Fibroblast of skin of scalp (primary cell): ENCODE measurements at regions not wholly inside any gene's neighbourhood (a gene's known extent, or its start where the extent isn't known, plus 50 kb on each side); places are given as distances from the start of the nearest gene placed in this dataset.

Experiments used
- DNase-seq: peaks from one replicate; pipeline ENCODE4 v3.0.0-alpha.2; 2013

DNA sequence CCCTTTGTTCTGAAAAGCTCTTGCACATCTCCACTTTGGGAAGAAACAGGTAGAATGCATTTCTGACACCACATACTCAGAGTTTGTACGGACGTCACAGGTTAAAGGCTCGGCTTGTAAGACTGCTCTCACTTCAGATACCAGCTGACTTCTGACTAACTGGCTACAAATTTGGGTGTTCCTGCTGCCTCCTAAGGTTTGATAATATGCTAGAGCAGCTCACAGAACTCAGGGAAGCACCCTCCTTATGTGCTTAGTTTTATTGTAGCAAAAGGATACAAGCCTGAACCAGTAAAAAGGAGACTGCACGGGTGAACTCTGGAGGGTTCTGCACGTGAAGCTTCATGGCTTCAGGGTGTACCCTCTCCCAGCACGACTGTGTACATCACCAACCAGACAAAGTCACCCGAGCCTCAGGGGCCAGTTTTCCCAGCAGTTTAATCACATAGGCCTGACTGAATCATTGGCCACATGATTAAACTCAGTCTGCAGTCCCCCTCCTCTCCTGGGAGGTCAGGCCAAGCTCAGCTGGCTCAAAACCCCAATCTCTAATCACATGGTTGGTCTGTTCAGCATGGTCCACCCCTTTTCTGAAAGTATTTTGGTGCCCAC, 749.5 kb upstream of the RAB6C start:
- DNase-seq: no peak

DNA sequence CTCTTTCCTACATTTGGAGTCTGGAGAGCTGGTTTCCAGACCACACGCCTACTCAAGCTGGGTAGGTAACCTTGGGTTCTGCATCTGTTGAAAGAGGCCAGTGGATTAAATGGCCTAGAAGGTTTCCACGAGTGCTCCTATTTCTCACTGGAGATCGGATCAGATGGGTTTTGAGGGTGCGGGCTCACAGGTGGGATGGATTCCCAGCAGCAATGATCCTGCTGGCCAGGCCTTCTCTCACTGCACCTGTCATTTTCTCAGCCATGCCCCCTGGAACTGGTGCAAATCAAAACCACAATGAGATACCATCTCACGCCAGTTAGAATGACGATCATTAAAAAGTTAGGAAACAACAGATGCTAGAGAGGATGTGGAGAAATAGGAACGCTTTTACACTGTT, 747.5 kb upstream of the RAB6C start:
- DNase-seq: no peak

DNA sequence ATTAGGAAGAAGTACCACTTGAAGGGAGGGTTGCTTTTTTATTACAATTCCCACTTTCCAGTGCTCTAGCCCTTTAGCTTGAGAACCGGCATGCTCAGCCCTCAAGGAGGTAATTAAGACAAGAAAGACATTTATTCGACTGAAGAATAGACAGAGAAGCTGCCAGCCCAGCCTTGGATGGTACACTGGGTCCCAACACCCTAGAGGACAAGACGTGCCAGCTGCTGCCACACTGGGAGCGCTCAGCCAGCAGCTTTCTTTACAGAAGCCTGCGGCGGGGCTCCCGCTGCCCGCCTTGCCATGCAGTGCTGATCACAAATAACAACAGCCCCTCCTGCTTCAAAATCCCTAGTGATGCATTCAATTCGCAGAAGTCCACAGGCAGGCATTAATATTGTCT, 746.3 kb upstream of the RAB6C start:
- no peak for DNase-seq

DNA sequence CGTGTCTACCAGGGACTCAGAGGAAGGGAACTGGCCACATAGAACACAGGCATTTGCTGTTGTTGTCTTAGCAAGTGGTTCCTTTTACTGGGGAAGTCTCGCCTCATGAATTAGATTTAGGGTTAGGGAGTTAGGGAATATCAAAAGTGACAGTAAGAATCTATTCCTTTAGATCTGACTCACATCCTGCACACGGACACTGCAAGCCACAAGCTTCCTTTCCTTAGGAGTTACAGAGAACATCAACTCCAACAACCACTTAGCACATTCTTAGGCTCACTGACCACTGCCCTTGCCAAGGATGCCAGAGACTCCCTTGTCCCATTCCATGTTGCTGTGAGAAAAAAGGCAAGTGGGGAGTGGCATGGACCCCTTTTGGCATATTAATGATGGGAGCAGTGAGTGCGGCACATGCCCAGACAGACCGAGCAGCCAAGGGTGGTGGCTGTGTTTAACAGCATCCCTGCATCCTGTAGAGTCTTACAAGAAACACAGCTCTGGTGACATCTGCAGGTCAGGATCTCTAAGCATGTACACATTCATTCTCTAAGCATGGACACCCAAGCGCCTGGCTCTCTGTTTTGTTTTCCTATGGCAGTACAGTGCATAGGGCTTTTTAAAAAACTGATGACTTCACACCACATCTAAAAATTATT, 745.6 kb upstream of the RAB6C start:
- DNase-seq: peak; percentile 71

DNA sequence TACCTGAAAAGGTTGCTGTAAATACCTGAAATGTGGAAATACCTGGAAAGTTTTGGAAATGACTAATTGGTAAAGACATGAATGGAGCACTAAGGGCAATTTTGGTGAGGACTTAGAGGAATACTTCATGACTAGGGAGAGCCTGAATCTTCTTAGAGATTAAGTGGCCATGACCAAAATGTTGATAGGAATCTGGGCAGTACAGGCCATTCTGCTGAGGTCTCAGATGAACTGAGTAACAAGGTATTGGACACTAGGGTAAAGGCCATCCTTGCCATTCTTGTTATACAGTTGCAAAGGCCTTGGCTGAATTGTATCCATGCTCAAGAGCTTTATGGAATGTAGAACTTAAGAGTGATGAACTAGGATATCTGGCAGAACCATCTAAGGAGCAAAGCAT, 742.9 kb upstream of the RAB6C start:
- DNase-seq: no peak

DNA sequence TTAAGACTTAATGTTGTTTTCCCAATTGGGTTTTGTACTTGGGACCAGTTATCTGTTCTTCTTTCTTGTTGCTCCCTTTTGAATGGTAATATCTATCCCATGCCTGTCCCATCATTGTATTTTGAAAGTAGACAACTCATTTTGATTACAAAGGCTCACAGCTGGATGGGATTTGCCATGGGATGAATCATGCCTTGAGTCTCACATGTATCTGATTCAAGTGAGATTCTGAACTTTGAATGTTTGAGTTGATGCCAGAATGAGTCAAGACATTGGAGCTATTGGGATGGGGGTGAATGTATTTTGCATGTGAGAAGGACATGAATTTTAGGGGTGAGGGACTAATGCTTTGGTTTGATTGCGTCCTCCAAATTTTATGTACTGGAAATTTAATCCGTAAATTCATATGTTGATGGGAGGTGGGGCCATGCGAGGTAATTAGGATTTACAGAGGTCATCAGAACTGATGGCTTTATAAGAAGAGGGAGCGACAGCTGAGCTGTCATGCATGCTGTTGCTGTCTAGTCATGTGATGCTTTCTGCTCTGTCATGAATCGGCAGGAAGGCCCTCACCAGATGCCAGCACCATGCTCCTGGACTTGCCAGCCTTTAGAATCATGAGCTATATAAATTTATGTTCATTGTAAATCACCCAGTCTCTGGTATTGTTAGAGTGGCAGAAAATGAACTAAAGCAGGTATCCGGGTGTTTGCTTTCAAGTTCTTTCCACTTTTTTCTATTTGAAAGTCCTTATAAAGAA, 741.3 kb upstream of the RAB6C start:
- peak; percentile 91 for DNase-seq

DNA sequence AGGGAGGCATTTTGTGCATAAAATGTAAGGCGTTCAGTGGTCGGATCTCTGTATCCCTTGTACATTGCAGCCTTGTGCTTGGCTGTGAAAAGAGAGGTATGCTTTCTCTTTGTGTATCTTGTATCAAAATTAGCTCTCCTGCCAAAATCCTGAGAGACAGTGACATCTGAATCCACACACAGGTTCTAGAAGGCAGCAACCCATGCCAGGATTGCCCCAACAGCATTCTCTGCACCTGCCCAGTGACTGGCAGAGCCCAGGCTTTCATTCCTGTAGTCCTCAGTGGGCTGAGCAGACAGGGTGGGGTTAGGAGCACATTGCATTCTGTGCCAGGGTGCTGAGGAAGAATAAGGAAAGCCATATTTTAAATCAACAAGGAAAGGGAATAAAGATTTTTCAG, 740.3 kb upstream of the RAB6C start:
- DNase-seq: no peak

DNA sequence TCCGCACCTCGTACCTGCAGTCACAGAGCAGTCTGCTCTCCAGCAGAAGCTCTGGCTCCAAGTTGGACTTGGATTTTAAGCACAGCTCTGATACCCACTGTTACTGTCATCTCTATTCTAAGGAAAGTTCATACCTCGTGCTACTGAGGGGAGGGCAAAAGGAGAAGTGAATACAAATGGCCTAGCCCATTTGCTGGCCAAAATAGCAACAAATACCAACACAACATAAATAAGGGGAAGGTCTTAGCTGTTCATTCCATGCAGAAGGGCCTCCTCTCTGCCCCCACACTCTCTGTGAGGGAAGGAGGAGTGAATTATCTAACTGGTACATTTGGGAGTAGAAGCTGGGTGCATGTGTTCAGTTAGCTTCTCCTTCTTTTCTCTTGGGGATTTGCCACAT, 739.4 kb upstream of the RAB6C start:
- DNase-seq: no peak

DNA sequence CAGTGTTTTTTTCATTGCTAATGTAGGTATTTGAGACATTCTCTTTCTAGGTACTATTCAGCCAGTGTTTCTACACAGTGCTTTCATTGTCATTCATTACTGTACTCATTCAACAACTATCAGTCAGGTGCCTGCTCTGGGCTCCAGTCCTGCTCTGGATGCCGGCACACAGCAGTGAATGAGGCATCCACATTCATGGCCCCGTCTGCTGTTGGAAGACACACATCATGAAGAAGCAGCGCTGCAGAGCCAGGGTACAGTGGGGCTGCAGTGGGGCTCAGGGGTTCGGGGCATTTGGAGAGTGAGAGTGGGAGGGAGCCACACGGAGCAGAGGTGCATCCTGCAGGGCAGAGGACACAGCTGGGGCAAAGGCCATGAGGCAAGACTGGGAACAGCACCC, 737.2 kb upstream of the RAB6C start:
- no peak for DNase-seq

DNA sequence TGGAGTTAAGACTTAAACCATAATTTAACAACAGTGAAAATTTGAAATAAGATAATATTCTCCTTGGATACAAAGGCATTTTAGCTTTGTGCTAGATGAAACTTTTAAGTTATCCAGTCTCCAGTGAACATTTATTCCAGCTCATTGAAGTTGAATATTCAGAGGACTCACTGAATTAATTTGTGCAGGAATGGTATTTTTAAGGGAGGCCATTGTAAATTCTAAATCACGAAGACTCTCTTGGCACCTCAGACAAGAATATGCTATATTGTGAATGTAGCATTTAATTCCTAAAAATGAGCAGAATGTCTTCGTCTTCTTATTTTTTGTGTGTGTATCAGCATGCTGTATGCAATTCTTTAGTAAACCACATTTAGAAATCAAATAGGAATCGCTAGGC, 731.7 kb upstream of the RAB6C start:
- DNase-seq: no peak

DNA sequence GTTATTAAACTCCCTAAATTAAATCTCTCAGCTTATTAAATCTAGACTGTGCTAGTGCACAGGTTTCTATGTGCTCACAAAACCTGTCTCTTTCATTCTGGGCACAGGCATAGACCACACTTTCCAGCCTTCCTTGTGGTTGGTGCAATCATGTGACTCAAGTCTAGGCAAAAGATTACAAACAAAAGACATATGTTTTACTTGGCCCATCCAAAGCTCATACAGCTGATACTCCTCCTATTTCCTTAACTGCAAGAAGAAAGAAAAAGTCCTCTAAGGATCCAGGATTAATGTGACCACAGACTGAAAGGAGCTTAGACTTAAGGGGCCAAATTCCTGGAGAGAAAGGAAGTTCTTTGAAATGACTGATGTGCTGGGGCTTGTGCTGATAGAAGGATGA, 731.3 kb upstream of the RAB6C start:
- DNase-seq: peak; percentile 39

DNA sequence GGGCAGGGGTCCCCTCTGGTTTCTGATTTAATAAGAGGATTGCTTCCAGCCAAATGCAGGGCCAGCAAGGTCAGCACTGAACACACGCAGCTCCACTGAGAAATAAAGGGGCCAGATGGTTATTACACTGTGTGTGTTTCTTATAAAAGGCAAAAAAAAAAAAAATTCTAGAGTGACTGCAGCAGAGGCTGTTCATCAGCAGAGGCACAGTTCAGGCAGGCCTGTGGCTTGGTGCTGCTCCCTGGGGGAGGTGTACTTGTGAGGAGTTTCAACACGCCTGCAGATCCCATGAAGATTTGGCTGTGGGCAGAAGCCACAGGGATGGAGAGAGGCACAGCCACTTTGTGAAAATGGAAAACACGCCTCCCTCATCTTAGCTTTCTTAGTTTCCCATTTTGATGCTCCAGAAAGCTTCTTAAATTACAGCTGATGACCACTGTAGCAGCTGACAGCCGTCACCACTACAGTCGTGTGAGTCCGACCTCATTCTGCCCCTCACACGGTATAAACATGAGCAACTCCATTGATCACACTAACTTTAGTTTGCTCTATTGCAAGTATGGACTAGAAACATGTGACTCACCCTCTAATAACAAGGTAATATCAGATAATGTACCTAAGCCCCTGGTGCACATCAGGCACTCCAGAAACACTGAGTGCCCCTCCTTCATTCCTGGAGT, 726.5 kb upstream of the RAB6C start:
- peak; percentile 21 for DNase-seq

DNA sequence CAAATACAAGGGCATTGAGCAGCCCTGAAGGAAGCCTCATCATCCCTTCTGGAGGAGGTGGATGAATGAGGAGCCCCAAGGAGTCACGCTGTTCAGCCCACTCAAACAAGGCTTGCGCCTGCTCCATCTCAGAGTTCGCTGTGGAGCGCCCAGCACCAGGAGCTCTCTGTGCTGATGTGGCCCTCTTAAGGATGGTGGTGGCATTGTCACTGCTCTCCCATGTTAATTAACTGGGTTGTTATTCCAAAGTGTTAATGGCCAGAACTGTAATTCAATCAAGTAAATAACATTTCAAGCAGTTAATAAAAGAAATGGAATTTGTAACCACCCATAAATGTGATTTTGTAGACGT, 726.0 kb upstream of the RAB6C start:
- DNase-seq: peak; percentile 30

DNA sequence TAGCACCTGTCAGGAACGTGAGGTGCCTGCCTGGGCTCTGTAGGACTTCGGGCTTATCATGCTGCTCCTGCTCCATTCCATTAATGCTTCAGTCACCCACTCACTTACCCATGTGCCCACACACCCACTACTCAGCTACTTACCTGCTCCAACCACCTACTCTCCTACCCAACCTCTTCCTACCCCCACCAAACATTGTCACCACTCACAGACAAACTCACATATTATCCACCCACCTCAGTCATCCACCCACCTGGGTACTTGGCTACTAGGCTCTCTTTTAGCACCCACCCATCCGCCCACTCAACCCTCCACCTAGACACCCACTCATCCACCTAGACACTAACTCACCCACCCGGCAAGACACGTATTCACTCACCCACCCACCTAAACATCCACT, 724.7 kb upstream of the RAB6C start:
- no peak for DNase-seq

DNA sequence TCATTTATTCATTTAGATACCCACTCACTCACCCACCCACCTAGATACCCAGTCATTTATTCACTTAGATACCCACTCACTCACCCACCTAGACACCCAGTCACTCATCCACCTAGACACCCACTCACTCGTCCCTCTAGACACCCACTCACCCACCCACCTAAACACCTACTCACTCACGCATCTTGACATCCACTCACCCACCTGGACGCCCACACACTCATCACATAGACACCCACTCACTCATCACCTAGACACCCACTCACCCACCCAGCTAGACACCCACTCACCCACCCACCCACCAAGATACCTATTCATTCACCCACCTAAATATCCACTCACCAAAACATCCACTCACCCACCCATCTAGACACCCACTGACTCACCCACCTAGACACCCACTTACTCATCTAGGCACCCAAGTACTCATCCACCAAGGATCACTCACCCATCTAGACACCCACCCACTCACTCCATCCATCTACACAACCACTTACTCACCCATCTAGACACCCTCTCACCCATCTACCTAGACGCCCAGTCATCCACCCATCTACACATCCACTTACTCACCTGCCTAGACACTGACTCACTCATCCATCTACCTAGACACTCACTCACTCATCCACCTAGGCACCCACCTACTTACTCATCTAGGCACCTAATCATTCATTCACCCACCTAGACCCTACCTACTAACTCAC, 723.7 kb upstream of the RAB6C start:
- no peak for DNase-seq

DNA sequence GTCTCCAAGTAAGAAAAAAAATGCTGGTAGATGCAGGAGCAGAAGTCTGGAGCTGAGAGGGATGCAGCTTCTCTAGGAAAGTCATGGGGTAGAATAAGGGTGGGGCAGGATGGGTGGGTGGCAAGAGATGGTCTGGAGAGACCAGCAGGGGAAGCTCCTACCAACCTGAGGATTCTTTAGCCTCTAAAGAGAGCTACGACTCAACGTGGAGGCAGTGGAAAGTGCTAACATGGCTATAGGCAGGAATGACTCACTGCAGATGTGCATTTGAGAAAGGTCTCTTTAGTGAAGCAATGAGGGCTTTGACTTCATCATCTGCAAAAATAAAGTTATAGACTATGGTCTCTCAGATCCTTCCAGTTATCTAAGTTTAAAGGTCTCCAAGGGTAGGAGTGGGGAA, 722.8 kb upstream of the RAB6C start:
- no peak for DNase-seq

DNA sequence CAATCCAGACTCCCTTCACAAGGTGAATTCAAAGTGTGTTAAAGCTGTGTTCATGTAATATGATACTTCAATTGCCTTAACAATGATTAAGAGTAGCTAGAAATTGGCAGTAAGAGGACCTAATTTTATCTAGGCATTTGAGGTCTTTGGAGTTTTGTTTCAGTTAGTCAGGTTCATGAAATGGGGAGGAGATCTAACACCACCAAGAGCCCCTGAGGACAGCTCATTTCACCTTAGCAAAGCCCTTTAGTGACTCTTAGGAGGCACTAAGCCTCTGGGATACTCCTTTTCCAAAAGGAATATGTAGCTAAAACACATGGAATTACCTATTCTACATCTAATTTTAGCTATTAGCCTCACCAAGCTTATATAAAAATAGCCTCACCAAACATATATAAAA, 716.5 kb upstream of the RAB6C start:
- no peak for DNase-seq

DNA sequence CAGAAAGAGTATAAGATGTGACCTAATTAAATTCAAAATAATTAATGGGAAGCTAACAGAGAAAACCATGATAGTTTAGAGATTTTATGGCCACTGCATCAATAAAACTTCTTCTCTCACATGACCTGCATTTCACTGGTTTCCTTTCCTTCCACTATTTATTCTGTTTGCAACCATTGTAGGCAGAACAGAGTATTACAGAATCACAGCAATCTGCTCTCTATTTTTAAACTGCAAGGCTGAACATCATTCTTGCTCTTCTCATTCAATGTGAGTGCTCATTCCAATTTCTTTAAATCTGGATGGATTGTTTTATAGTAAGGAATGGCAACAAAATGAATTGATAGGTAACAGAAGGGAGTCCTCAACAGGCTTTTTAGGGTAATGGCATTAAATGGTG, 715.5 kb upstream of the RAB6C start:
- DNase-seq: no peak

DNA sequence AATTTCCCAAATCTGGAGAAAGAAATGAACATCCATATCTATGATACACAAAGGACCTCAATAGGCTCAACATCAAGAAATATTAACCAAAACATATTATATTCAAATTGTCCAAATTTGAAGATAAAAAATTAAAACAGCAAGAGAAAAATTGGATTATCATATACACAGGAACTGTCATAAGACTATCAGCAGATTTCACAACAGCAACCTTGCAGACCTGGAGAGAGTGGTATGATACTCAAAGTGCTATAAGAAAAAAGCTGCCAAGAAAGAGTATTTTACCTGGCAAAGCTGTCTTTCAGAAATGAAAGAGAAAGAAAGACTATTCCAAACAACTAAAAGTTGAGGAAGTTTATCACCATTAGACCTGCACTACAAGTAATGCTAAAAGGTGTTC, 711.9 kb upstream of the RAB6C start:
- no peak for DNase-seq

DNA sequence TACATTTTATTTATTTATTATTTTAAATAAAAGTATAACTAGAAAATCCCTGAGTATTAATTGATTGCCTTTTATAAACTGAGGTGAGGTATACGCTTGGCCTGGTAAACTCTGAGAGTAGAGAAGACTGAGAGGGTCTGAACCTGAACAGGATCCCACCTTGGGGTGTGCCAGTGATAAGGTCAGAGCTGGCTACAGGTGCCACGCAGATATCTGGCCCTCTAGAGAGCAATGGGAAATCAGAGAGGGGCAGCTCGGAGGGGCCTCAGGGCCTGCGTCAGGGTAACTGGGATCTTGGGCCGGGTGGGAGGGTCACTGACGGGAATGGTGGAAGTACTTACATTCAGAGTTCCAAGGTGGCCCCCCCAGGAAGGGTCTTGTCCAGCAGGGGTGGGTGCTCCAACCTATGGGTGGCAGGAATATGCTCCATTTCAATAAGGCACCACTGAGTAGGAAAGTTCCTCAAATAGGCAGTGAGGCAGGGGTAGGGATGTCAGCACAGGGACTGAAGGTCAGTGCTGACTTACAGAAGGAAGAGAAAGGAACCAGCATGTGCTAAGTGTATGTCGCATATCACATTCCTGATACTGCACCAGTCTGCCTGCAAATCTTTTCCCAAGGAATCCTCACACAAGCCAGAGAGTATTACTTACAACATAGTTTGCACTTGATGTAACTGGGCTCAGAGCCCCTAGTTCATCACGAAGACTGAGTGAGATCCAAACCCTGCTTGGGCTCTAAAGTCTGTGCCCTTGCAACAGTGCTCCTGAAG, 706.0 kb upstream of the RAB6C start:
- DNase-seq: no peak

DNA sequence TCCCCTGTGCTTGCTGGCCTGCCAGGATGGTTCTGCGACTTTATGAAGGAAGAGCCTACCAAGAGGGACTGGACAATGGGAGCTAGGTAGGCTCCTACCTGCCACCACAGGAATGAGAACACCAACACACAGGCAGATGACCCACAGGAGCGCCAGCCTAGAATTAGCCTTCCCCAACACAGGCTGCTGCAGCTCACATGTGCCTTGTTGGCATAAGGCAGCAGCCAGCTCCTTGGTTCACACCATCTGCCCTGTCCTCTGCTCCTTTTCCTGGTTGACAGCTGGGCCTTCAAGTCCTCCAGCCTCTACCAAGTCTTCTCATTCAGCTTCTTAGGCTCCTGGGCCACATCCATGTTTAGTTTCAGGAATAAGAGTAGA, 705.4 kb upstream of the RAB6C start:
- no peak for DNase-seq

DNA sequence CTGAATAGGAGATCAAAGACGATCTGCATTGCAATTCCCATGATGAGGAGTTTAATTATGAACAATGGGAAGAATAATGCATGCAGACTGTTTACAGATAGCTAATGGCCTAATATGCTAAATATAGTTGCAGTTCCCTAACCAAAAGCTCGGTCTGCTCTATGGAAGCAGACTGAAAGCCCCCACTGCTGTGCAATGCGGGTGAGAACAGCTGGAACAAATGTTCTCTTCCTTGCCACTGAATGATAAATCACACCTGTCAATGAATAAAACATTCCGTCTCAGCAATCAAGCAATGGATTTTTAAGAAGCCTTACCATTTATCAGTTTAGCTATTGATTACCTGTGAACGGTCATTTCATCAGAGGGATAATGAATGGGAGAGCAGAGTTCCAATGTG, 704.5 kb upstream of the RAB6C start:
- DNase-seq: no peak
